ENCODE measurements at regions not wholly inside any gene's neighbourhood (a gene's known extent, or its start where the extent isn't known, plus 50 kb on each side); places are given as distances from the start of the nearest gene placed in this dataset.

- no peak for TF ChIP-seq CTCF (IDR thresholded peaks at IDR 0.05)
- H3K4me1 ChIP-seq (ENCODE audit: control insufficient read depth in 1 of 2, insufficient read depth in 1 of 2, low read depth in 1 of 2, low read length in 1 of 2), result no peaks in the 10 kb centered on the region
- no peak overlapping the region for H3K4me3 ChIP-seq (ENCODE audit: low read depth in 1 of 2, low read length in 1 of 2)
- no peak overlapping the region for H3K27ac ChIP-seq
- H3K9me3 ChIP-seq, result no peaks in the 10 kb centered on the region
- H3K36me3 ChIP-seq, result no peaks in the 10 kb centered on the region
- no peaks in the 10 kb centered on the region for H3K27me3 ChIP-seq
Measured at GRCh38 chr1:29963946-29964345, 727.6 kb downstream of the PTPRU start.

GRCh38 chr1:29962831-29963247, 726.5 kb downstream of the PTPRU start:
- Histone ChIP-seq H3K4me3 (ENCODE audit: low read depth in 1 of 2, low read length in 1 of 2) (no peak overlapping the region), H3K27ac (no peak overlapping the region), H3K9me3 (no peaks in the 10 kb centered on the region), H3K36me3 (no peaks in the 10 kb centered on the region), H3K4me1 (ENCODE audit: control insufficient read depth in 1 of 2, insufficient read depth in 1 of 2, low read depth in 1 of 2, low read length in 1 of 2) (no peaks in the 10 kb centered on the region), H3K27me3 (no peaks in the 10 kb centered on the region)
- no peak for TF ChIP-seq CTCF (IDR thresholded peaks at IDR 0.05)

- H3K36me3 ChIP-seq, result no peaks in the 10 kb centered on the region
- H3K27ac ChIP-seq, result no peak overlapping the region
- no peak overlapping the region for H3K4me3 ChIP-seq (ENCODE audit: low read depth in 1 of 2, low read length in 1 of 2)
- no peak for TF ChIP-seq CTCF (IDR thresholded peaks at IDR 0.05)
- no peaks in the 10 kb centered on the region for H3K4me1 ChIP-seq (ENCODE audit: control insufficient read depth in 1 of 2, insufficient read depth in 1 of 2, low read depth in 1 of 2, low read length in 1 of 2)
- H3K9me3 ChIP-seq, result no peaks in the 10 kb centered on the region
- no peaks in the 10 kb centered on the region for H3K27me3 ChIP-seq
Measured at GRCh38 chr1:29962336-29962735, 726.0 kb downstream of the PTPRU start.

- Histone ChIP-seq H3K4me3 (ENCODE audit: low read depth in 1 of 2, low read length in 1 of 2) (no peak overlapping the region), H3K27ac (no peak overlapping the region), H3K9me3 (no peaks in the 10 kb centered on the region), H3K36me3 (no peaks in the 10 kb centered on the region), H3K27me3 (no peaks in the 10 kb centered on the region), H3K4me1 (ENCODE audit: control insufficient read depth in 1 of 2, insufficient read depth in 1 of 2, low read depth in 1 of 2, low read length in 1 of 2) (no peaks in the 10 kb centered on the region)
- TF ChIP-seq CTCF (IDR thresholded peaks at IDR 0.05), result no peak
Measured at GRCh38 chr1:29961293-29962059, 725.2 kb downstream of the PTPRU start.

- no peaks in the 10 kb centered on the region for H3K27me3 ChIP-seq
- no peaks in the 10 kb centered on the region for H3K4me1 ChIP-seq (ENCODE audit: control insufficient read depth in 1 of 2, insufficient read depth in 1 of 2, low read depth in 1 of 2, low read length in 1 of 2)
- no peak for TF ChIP-seq CTCF (IDR thresholded peaks at IDR 0.05)
Measured at GRCh38 chr1:29960876-29961275, 724.6 kb downstream of the PTPRU start.

More at GRCh38 chr1:29960876-29961275, 724.6 kb downstream of the PTPRU start:
- Histone ChIP-seq H3K4me3 (ENCODE audit: low read depth in 1 of 2, low read length in 1 of 2) (no peak overlapping the region), H3K9me3 (no peaks in the 10 kb centered on the region), H3K27ac (no peak overlapping the region), H3K36me3 (no peaks in the 10 kb centered on the region)
